ENCODE measurements at regions not wholly inside any gene's neighbourhood (a gene's known extent, or its start where the extent isn't known, plus 50 kb on each side); places are given as distances from the start of the nearest gene placed in this dataset.

DNA sequence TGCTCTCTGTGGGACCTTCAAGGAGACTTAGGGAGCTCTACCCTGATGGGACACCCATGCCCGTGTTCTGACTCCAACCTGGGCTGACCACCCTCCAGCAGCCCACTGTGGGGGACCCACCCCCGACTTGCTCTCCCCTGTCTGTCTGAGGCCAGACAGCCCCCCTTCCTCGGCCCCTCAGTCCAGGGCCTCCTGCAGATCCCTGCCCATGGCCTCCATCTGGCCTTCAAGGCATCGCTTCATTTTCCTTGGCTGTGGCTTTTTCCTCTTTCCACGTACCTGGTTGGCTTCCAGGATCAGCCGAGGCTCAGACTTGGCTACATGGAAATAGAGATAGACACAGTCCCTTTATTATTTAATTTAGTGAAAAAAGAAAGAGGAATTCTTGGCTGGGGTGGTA lies 290.0 kb downstream of the CYP26B1 start:
- TF ChIP-seq EP300 (conservative IDR thresholded peaks at IDR 0.05; ENCODE audit: poor library complexity, severe bottlenecking): no peak
- TF ChIP-seq POLR2AphosphoS5 (IDR thresholded peaks at IDR 0.05): no peak
- TF ChIP-seq, protein P1, sequence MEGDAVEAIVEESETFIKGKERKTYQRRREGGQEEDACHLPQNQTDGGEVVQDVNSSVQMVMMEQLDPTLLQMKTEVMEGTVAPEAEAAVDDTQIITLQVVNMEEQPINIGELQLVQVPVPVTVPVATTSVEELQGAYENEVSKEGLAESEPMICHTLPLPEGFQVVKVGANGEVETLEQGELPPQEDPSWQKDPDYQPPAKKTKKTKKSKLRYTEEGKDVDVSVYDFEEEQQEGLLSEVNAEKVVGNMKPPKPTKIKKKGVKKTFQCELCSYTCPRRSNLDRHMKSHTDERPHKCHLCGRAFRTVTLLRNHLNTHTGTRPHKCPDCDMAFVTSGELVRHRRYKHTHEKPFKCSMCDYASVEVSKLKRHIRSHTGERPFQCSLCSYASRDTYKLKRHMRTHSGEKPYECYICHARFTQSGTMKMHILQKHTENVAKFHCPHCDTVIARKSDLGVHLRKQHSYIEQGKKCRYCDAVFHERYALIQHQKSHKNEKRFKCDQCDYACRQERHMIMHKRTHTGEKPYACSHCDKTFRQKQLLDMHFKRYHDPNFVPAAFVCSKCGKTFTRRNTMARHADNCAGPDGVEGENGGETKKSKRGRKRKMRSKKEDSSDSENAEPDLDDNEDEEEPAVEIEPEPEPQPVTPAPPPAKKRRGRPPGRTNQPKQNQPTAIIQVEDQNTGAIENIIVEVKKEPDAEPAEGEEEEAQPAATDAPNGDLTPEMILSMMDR (IDR thresholded peaks at IDR 0.05; ENCODE audit: poor library complexity, severe bottlenecking): no peak
- no peak for TF ChIP-seq EZH2 (IDR thresholded peaks at IDR 0.05; ENCODE audit: borderline replicate concordance, insufficient read depth, low read length, poor library complexity, severe bottlenecking)
- no peak for TF ChIP-seq TAF1 (IDR thresholded peaks at IDR 0.05; ENCODE audit: low read depth)

All from neural cell (in vitro differentiated cells).